Left ventricle myocardium inferior (tissue), 1 donor: ENCODE measurements at regions not wholly inside any gene's neighbourhood (a gene's known extent, or its start where the extent isn't known, plus 50 kb on each side); places are given as distances from the start of the nearest gene placed in this dataset.

Experiments
- DNase-seq: peaks from one replicate; pipeline ENCODE4 v3.0.0-alpha.2; 2020
- H3K27ac ChIP-seq: fragments of 200-600 bp; replicated peaks from 2 replicates; pipeline ENCODE4 v1.8.0; 2021
- H3K27me3 ChIP-seq: fragments of 200-600 bp; 2 replicates; pipeline ENCODE4 v1.8.0; 2021; ENCODE audit warnings: low read depth
- H3K36me3 ChIP-seq: fragments of 200-600 bp; 2 replicates; pipeline ENCODE4 v1.8.0; 2021
- H3K4me1 ChIP-seq: fragments of 200-600 bp; 2 replicates; pipeline ENCODE4 v1.8.0; 2021
- H3K4me3 ChIP-seq: fragments of 200-600 bp; 2 replicates; pipeline ENCODE4 v1.8.0; 2021; ENCODE audit warnings: mild to moderate bottlenecking, moderate library complexity
- H3K9me3 ChIP-seq: fragments of 200-600 bp; replicated peaks from 2 replicates; pipeline ENCODE4 v1.8.0; 2021
- intact Hi-C: fragments of 100-400 bp; cut with micrococcal nuclease; formaldehyde crosslinking; loops from one replicate; pipeline ENCODE4 v1.11.0; 2022
- TF ChIP-seq, protein P1 (sequence below): fragments of 200-600 bp; IDR thresholded peaks from 2 replicates; pipeline ENCODE4 v1.8.0; 2021; ENCODE audit warnings: antibody characterized with exemption, mild to moderate bottlenecking, borderline replicate concordance
- donor health status: DM: no; HTN: yes; CAD: no; lungs with severe emphysema.

DNA sequence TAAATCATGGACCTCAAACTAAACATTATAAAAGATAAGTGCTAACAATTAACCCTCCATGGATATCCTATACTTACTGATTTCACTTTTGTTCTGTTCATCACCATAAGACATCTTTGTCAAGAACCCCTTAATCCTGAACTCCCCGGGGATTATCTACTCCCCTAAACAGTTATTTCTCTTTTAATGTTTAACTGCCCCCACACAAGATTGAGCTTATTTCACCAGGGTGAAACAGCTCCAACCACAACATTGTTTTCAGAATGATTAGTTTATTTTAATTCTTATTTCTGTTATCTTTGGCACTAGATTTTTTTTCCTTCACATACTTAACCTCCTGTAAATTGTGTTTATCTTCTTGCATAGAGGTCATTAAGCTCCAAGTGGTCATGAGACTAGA, 103.2 kb upstream of the HCN1 start:
- Histone ChIP-seq H3K4me3 (no peak overlapping the region), H3K27me3 (no peaks in the 10 kb centered on the region), H3K9me3 (peaks cover 80% of the 10 kb centered on the region), H3K36me3 (no peaks in the 10 kb centered on the region), H3K4me1 (no peaks in the 10 kb centered on the region), H3K27ac (no peak overlapping the region)
- TF ChIP-seq, protein P1, sequence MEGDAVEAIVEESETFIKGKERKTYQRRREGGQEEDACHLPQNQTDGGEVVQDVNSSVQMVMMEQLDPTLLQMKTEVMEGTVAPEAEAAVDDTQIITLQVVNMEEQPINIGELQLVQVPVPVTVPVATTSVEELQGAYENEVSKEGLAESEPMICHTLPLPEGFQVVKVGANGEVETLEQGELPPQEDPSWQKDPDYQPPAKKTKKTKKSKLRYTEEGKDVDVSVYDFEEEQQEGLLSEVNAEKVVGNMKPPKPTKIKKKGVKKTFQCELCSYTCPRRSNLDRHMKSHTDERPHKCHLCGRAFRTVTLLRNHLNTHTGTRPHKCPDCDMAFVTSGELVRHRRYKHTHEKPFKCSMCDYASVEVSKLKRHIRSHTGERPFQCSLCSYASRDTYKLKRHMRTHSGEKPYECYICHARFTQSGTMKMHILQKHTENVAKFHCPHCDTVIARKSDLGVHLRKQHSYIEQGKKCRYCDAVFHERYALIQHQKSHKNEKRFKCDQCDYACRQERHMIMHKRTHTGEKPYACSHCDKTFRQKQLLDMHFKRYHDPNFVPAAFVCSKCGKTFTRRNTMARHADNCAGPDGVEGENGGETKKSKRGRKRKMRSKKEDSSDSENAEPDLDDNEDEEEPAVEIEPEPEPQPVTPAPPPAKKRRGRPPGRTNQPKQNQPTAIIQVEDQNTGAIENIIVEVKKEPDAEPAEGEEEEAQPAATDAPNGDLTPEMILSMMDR, result no peak
- DNase-seq, result no peak
- intact Hi-C loops, result no loop called here

DNA sequence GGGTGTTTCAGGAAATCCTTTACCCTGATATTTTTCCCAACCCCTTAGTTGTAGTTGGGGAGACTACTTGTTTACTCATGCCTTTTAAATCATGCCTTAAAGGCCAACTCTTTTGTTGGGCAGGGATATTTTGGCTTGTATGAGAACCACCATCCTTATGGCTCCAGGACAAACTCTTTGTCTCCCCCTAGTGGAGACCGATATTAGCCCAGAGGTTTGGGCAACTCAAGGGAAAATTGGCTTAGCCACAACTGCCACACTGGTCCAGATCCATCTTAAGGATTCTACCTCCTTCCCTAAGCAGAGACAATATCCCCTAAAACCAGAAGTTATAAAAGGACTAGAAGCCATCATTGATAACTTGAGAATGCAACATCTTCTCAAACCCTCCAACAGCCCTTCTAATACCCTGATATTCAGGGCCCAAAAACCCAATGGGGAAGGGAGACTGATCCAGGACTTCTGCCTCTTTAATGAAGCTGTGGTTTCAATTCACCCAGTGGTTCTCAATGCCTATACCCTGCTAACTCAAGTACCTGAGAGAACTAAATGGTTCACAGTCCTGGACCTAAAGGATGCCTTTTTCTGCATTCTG, 100.9 kb upstream of the HCN1 start:
- H3K4me1 ChIP-seq, result no peaks in the 10 kb centered on the region
- TF ChIP-seq, protein P1, result no peak
- no peak overlapping the region for H3K4me3 ChIP-seq
- H3K27ac ChIP-seq, result no peak overlapping the region
- DNase-seq, result no peak
- peaks cover 61% of the 10 kb centered on the region for H3K9me3 ChIP-seq
- intact Hi-C loops, result no loop called here
- no peaks in the 10 kb centered on the region for H3K36me3 ChIP-seq
- no peaks in the 10 kb centered on the region for H3K27me3 ChIP-seq

DNA sequence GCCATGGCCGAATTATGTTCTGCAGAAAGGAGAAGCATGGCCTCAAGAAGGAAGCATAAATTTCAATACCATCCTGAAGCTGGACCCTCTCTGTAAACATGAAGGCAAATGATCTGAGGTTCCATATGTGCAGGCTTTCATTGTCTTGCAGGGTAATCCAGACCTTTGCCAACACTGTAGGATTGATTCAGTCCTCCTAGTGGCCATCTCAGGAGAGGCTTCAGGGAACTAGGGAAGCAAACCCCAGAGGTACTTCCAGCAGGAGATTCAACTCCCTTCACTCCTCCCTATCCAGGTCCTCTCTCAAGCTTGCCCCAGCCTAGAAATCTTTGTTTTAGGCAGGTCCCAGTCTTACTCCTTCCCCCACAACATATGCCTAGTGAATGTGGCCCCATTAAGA, 99.3 kb upstream of the HCN1 start:
- no peaks in the 10 kb centered on the region for H3K4me1 ChIP-seq
- H3K27me3 ChIP-seq, result no peaks in the 10 kb centered on the region
- DNase-seq, result no peak
- H3K27ac ChIP-seq, result no peak overlapping the region
- H3K4me3 ChIP-seq, result no peak overlapping the region
- H3K36me3 ChIP-seq, result no peaks in the 10 kb centered on the region
- H3K9me3 ChIP-seq, result peaks cover 55% of the 10 kb centered on the region
- intact Hi-C loops, result no loop called here
- TF ChIP-seq, protein P1, result no peak

DNA sequence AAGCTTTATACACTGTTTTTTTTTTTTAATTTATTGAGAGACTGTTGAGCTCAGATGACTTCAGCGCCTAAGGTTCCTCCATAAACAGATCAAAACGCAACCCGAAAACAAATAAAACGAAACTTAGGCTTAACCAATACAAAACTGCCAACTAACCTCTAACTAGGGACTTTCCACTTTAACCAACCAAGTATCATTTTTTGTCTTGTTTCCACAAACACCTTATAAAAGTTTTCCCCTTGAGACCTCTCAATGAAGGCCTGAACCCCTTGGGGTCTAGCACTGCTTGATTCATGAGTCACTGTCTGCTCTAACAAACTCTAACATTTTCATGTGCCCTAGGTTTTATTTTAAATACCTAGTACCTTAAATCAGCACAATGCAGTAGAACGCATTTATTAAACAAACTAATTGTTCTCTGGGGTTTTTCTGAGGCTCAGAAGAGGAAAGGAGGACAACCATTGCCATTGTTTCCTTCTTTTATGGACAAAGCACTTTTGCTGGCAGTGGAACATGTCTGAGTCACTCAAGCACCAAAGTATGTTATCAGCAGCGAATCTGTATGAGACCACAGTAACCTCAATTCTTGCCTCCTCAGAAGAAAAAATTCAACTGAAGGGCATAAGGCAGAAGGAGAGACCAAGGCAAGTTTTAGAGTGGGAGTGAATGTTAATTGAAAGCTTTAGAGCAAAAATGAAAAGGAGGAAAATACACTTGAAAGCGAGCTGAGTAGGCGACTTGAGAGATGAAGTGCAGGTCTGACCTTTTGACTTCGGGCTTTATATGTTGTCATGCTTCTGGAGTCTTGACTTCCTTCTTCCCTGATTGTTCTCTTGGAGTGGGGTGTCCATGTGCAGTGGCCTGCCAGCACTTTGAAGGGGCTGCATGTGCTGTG, 97.7 kb upstream of the HCN1 start:
- no peaks in the 10 kb centered on the region for H3K4me1 ChIP-seq
- no peaks in the 10 kb centered on the region for H3K27me3 ChIP-seq
- no peak overlapping the region for H3K4me3 ChIP-seq
- DNase-seq, result no peak
- TF ChIP-seq, protein P1, result no peak
- peaks cover 45% of the 10 kb centered on the region for H3K9me3 ChIP-seq
- intact Hi-C loops, result no loop called here
- H3K27ac ChIP-seq, result no peak overlapping the region
- no peaks in the 10 kb centered on the region for H3K36me3 ChIP-seq

DNA sequence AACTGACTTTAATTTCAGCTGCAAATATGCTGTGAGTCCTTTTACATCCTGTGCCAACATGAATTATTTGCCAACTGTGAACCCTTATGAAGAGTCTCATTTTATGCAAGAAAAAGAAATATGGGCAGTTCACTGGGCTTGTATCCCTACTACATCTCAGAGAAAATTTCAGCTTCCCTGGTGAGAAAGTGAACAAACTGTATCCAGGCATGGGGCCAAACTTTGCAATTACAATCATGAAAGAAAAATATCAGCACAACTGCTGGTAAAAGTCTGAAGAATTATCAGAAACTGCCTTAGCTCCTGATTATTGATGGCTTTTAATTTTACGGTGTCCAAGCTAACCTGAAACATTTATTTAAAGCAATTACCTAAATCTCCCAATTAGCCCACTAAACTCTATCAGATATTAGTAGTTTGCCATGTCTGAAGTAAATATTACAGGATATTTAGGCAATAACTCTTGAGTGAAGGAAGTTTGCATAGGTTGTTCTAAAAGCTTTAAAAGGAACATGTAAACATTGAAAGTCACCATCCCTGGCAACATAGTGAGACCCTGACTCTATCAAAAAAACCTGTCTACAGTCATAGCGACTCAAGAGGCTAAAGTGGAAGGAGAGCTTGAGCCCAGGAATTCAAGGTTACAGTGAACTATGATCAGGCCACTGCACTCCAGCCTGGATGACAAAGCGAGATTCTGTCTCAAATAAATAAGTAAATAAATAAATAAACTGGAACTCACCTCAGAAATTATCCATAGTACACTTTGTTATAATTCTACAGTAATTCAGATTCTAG, 83.9 kb upstream of the HCN1 start:
- Histone ChIP-seq H3K27ac (no peak overlapping the region), H3K36me3 (no peaks in the 10 kb centered on the region), H3K9me3 (peaks cover 7% of the 10 kb centered on the region), H3K4me1 (no peaks in the 10 kb centered on the region), H3K27me3 (no peaks in the 10 kb centered on the region), H3K4me3 (no peak overlapping the region)
- DNase-seq, result no peak
- TF ChIP-seq, protein P1, result no peak
- intact Hi-C loops, result loop anchor here (10.0 kb wide), 1 partner anchor 615 kb away; no protein-coding TSS in a partner anchor
